HEK293 (cell line): ENCODE measurements at regions not wholly inside any gene's neighbourhood (a gene's known extent, or its start where the extent isn't known, plus 50 kb on each side); places are given as distances from the start of the nearest gene placed in this dataset.

Experiments used
- CTCF ChIA-PET: fragments of 350-600 bp; formaldehyde crosslinking; extraction: SDS; loops from one replicate; lab custom pipeline; 2021; ENCODE audit warnings: antibody characterized with exemption; lab: Yijun Ruan, JAX
- POLR2A ChIA-PET: fragments of 300-600 bp; formaldehyde crosslinking; extraction: SDS; loops from one replicate; lab custom pipeline; 2020; ENCODE audit warnings: antibody characterized with exemption, inconsistent platforms; lab: Yijun Ruan, JAX
- H3K27ac ChIP-seq: fragments of 200-500 bp; sonication (Bioruptor generic); 2 replicates; pipeline ENCODE4 v1.5.1; 2014; ENCODE audit warnings: low read depth, low read length, control low read depth, inconsistent platforms; ENCODE audit errors: extremely low read depth
- H3K36me3 ChIP-seq, 2 experiments: fragments of 200-500 bp in 1 of 2; sonication (Bioruptor generic) in 1 of 2; 1 replicate in 1 of 2; 2 replicates in 1 of 2; pipeline ENCODE4 v1.5.1; 2014 to 2017; ENCODE audit warnings: inconsistent platforms in 2 of 2, low read length in 2 of 2; ENCODE audit not compliant: control insufficient read depth in 2 of 2, insufficient read depth in 1 of 2
- H3K4me1 ChIP-seq: fragments of 200-500 bp; sonication (Bioruptor generic); 2 replicates; pipeline ENCODE4 v1.5.1; 2014; ENCODE audit warnings: mild to moderate bottlenecking, low read length, inconsistent platforms; ENCODE audit not compliant: control insufficient read depth, insufficient read depth
- H3K4me3 ChIP-seq: 2 replicates; pipeline ENCODE4 v1.5.1; 2011; ENCODE audit warnings: low read depth, mild to moderate bottlenecking, control low read depth, low read length, moderate library complexity
- H3K9me3 ChIP-seq: fragments of 200-500 bp; sonication (Bioruptor generic); 2 replicates; pipeline ENCODE4 v1.5.1; 2014; ENCODE audit warnings: low read depth, low read length, inconsistent platforms; ENCODE audit not compliant: control insufficient read depth, insufficient read depth
- CTCF ChIP-seq: fragments of 450-650 bp; formaldehyde crosslinking; IDR thresholded peaks from 2 replicates; pipeline ENCODE4 v1.5.1; 2016; ENCODE audit warnings: missing biosample characterization, missing genetic modification characterization
- HOXA7 ChIP-seq: sonication (generic); formaldehyde crosslinking; IDR thresholded peaks from 2 replicates; pipeline ENCODE4 v1.8.1; 2022; ENCODE audit warnings: missing genetic modification reagents, borderline replicate concordance
- PRDM1 ChIP-seq: fragments of 450-650 bp; formaldehyde crosslinking; IDR thresholded peaks from 2 replicates; pipeline ENCODE4; 2016; ENCODE audit warnings: missing biosample characterization, missing genetic modification characterization
- PRDM4 ChIP-seq: fragments of 450-650 bp; formaldehyde crosslinking; IDR thresholded peaks from 2 replicates; pipeline ENCODE4 v1.5.1; 2017; ENCODE audit warnings: missing biosample characterization, missing genetic modification characterization
- ZBTB20 ChIP-seq: fragments of 450-650 bp; formaldehyde crosslinking; IDR thresholded peaks from 2 replicates; pipeline ENCODE4 v1.5.1; 2016; ENCODE audit warnings: missing biosample characterization, missing genetic modification characterization
- ZFP3 ChIP-seq: fragments of 450-650 bp; formaldehyde crosslinking; IDR thresholded peaks from 2 replicates; pipeline ENCODE4 v1.5.1; 2016; ENCODE audit warnings: low read depth, missing biosample characterization, missing genetic modification characterization
- ZNF112 ChIP-seq: fragments of 450-650 bp; formaldehyde crosslinking; IDR thresholded peaks from 2 replicates; pipeline ENCODE4 v1.5.0; 2017; ENCODE audit warnings: missing biosample characterization, missing genetic modification characterization
- ZNF169 ChIP-seq: fragments of 450-650 bp; formaldehyde crosslinking; IDR thresholded peaks from 2 replicates; pipeline ENCODE4 v1.5.1; 2016; ENCODE audit warnings: missing biosample characterization, missing genetic modification characterization
- ZNF248 ChIP-seq: fragments of 450-650 bp; formaldehyde crosslinking; IDR thresholded peaks from 2 replicates; pipeline ENCODE4 v1.5.1; 2017; ENCODE audit warnings: missing biosample characterization, missing genetic modification characterization
- ZNF280C ChIP-seq: fragments of 450-650 bp; formaldehyde crosslinking; IDR thresholded peaks from 2 replicates; pipeline ENCODE4 v1.5.1; 2016; ENCODE audit warnings: missing biosample characterization, missing genetic modification characterization
- ZNF335 ChIP-seq: fragments of 450-650 bp; formaldehyde crosslinking; conservative IDR thresholded peaks from 2 replicates; pipeline ENCODE4 v1.5.1; 2016; ENCODE audit warnings: missing biosample characterization, missing genetic modification characterization
- ZNF433 ChIP-seq: fragments of 450-650 bp; formaldehyde crosslinking; IDR thresholded peaks from 2 replicates; pipeline ENCODE4 v1.5.1; 2016; ENCODE audit warnings: missing biosample characterization, missing genetic modification characterization, low read depth
- ZNF548 ChIP-seq: fragments of 450-650 bp; formaldehyde crosslinking; IDR thresholded peaks from 2 replicates; pipeline ENCODE4 v1.5.1; 2016; ENCODE audit warnings: missing biosample characterization, missing genetic modification characterization
- ZSCAN23 ChIP-seq: fragments of 450-650 bp; formaldehyde crosslinking; IDR thresholded peaks from 2 replicates; pipeline ENCODE4 v1.5.1; 2016; ENCODE audit warnings: missing biosample characterization, missing genetic modification characterization

- Histone ChIP-seq H3K27ac (no peak overlapping the region), H3K4me1 (no peaks in the 10 kb centered on the region), H3K9me3 (no peaks in the 10 kb centered on the region), H3K4me3 (no peak overlapping the region), H3K36me3 (no peaks in the 10 kb centered on the region)
- TF ChIP-seq PRDM4 (tag by site-specific recombination), result no peak
- no peak for TF ChIP-seq CTCF (tag by site-specific recombination)
- no peak; the same call in 1 of the 2 replicates for TF ChIP-seq ZNF335 (tag by site-specific recombination)
- no peak for TF ChIP-seq PRDM1 (tag by site-specific recombination)
- POLR2A ChIA-PET, result no interaction called here
- CTCF ChIA-PET, result interaction anchor here (0.6 to 0.9 kb wide), 2 partner anchors 315 to 387 kb away, joined by 3 read pairs; no protein-coding TSS in a partner anchor
These were observed 90.1 kb upstream of the MAPK10 start for GRCh38 chr4:86449746-86450588.

- no peaks in the 10 kb centered on the region for H3K36me3 ChIP-seq
- H3K27ac ChIP-seq, result no peak overlapping the region
- H3K4me1 ChIP-seq, result no peaks in the 10 kb centered on the region
- TF ChIP-seq ZBTB20 (no peak), ZNF548 (no peak), ZNF280C (tag by site-specific recombination) (no peak), ZNF112 (tag by site-specific recombination) (no peak), ZNF248 (no peak), ZNF169 (tag by site-specific recombination) (no peak), ZSCAN23 (no peak), HOXA7 (CRISPR knock-in tag) (no peak), ZFP3 (tag by site-specific recombination) (no peak), ZNF433 (tag by site-specific recombination) (no peak)
- ChIA-PET POLR2A (no interaction called here), CTCF (no interaction called here)
- no peaks in the 10 kb centered on the region for H3K9me3 ChIP-seq
- no peak overlapping the region for H3K4me3 ChIP-seq
These were observed 91.0 kb upstream of the MAPK10 start for GRCh38 chr4:86450861-86451260.
